GM23338 (cell line): ENCODE measurements at regions not wholly inside any gene's neighbourhood (a gene's known extent, or its start where the extent isn't known, plus 50 kb on each side); places are given as distances from the start of the nearest gene placed in this dataset.

Experiments
- ATAC-seq: fragments of 200-7000 bp; cut with Tn5 transposase; 3 replicates; pipeline ENCODE4 v1.9.1; 2020
- DNase-seq: peaks from one replicate; pipeline ENCODE4 v3.0.0-alpha.2; 2015; ENCODE audit warnings: low spot score
- H2AFZ ChIP-seq: fragments of 200-600 bp; sonication (generic); 2 replicates; pipeline ENCODE4 v1.8.0; 2016; ENCODE audit warnings: antibody characterized with exemption, mild to moderate bottlenecking, moderate library complexity
- H3F3A ChIP-seq: fragments of 200-600 bp; sonication (generic); replicated peaks from 2 replicates; pipeline ENCODE4 v1.8.0; 2017; ENCODE audit warnings: antibody characterized with exemption, mixed run types, low read depth
- H3K27ac ChIP-seq: fragments of 200-600 bp; sonication (generic); 2 replicates; pipeline ENCODE4 v1.6.1; 2016; ENCODE audit warnings: low read depth
- H3K27me3 ChIP-seq: fragments of 200-600 bp; sonication (generic); 2 replicates; pipeline ENCODE4 v1.8.0; 2016; ENCODE audit warnings: mild to moderate bottlenecking, mixed run types, moderate library complexity; ENCODE audit not compliant: insufficient read depth
- H3K36me3 ChIP-seq: fragments of 200-600 bp; sonication (generic); 2 replicates; pipeline ENCODE4 v1.8.0; 2016; ENCODE audit warnings: mild to moderate bottlenecking; ENCODE audit not compliant: insufficient read depth
- H3K4me1 ChIP-seq: fragments of 200-600 bp; sonication (generic); 2 replicates; pipeline ENCODE4 v1.8.0; 2016; ENCODE audit warnings: mild to moderate bottlenecking, moderate library complexity; ENCODE audit not compliant: insufficient read depth
- H3K4me2 ChIP-seq: fragments of 200-600 bp; sonication (generic); 2 replicates; pipeline ENCODE4 v1.7.1; 2017; ENCODE audit warnings: mixed run types
- H3K4me3 ChIP-seq: fragments of 200-600 bp; sonication (generic); 2 replicates; pipeline ENCODE4 v1.6.1; 2016; ENCODE audit warnings: mixed run types
- H3K79me2 ChIP-seq: fragments of 200-600 bp; sonication (generic); replicated peaks from 2 replicates; pipeline ENCODE4 v1.8.0; 2017; ENCODE audit warnings: mild to moderate bottlenecking; ENCODE audit not compliant: insufficient read depth
- H3K9me2 ChIP-seq: fragments of 200-600 bp; sonication (generic); 2 replicates; pipeline ENCODE4 v1.8.0; 2017; ENCODE audit not compliant: insufficient read depth
- H4K20me1 ChIP-seq: fragments of 200-600 bp; sonication (generic); replicated peaks from 2 replicates; pipeline ENCODE4 v1.8.0; 2017; ENCODE audit warnings: mild to moderate bottlenecking; ENCODE audit not compliant: insufficient read depth
- H3K27ac Mint-ChIP-seq: 2 replicates; pipeline ENCODE4 v1.8.0; 2020; ENCODE audit warnings: inconsistent platforms, mild to moderate bottlenecking, moderate library complexity, mixed read lengths
- H3K27me3 Mint-ChIP-seq: 3 replicates; pipeline ENCODE4 v1.8.0; 2022; ENCODE audit warnings: low read depth, mild to moderate bottlenecking, moderate library complexity, mixed read lengths, inconsistent platforms; ENCODE audit not compliant: insufficient read depth, poor library complexity
- H3K36me3 Mint-ChIP-seq: 3 replicates; pipeline ENCODE4 v1.8.0; 2021; ENCODE audit warnings: low read depth, mild to moderate bottlenecking, inconsistent platforms, moderate library complexity, mixed read lengths
- H3K4me1 Mint-ChIP-seq: 3 replicates; pipeline ENCODE4 v1.8.0; 2020; ENCODE audit warnings: mild to moderate bottlenecking, inconsistent platforms, mixed read lengths
- H3K4me3 Mint-ChIP-seq: 3 replicates; pipeline ENCODE4 v1.8.0; 2021; ENCODE audit warnings: moderate library complexity, mild to moderate bottlenecking, inconsistent platforms, mixed read lengths
- H3K9me3 Mint-ChIP-seq: 3 replicates; pipeline ENCODE4 v1.8.0; 2020; ENCODE audit warnings: moderate library complexity, mild to moderate bottlenecking, inconsistent platforms, mixed read lengths
- CREB1 ChIP-seq: fragments of 250-450 bp; sonication (Bioruptor Pico); IDR thresholded peaks from 2 replicates; pipeline ENCODE4 v1.5.0; 2020; ENCODE audit warnings: low read depth, mild to moderate bottlenecking, moderate library complexity
- CTCF ChIP-seq, 2 experiments: fragments of 200-600 bp in 1 of 2; sonication (generic) in 1 of 2; conservative IDR thresholded peaks; 2 replicates each; pipeline versions ENCODE4 v1.5.1 to v1.6.1; 2016 to 2017; ENCODE audit warnings: antibody characterized with exemption in 2 of 2, low read depth in 2 of 2, mild to moderate bottlenecking in 2 of 2, moderate library complexity in 1 of 2
- EZH2 ChIP-seq: fragments of 200-600 bp; sonication (generic); IDR thresholded peaks from one replicate; pipeline ENCODE4 v1.8.0; 2017; ENCODE audit warnings: antibody characterized with exemption, mild to moderate bottlenecking, low read depth; ENCODE audit not compliant: unreplicated experiment
- JUNB ChIP-seq: IDR thresholded peaks from one replicate; pipeline ENCODE4 v1.6.1; 2016; ENCODE audit warnings: antibody characterized with exemption; ENCODE audit not compliant: unreplicated experiment
- NANOG ChIP-seq: IDR thresholded peaks from 2 replicates; pipeline ENCODE4 v1.6.1; 2016; ENCODE audit warnings: antibody characterized with exemption, borderline replicate concordance
- ZNF114 ChIP-seq: fragments of 250-450 bp; sonication (Bioruptor Pico); IDR thresholded peaks from 2 replicates; pipeline ENCODE4 v1.5.0; 2020; ENCODE audit warnings: mild to moderate bottlenecking, moderate library complexity
- ZNF331 ChIP-seq: fragments of 250-450 bp; sonication (Bioruptor Pico); IDR thresholded peaks from 2 replicates; pipeline ENCODE4 v1.5.0; 2020; ENCODE audit warnings: low read depth, mild to moderate bottlenecking, moderate library complexity
- TF ChIP-seq, protein P1 (sequence below): fragments of 250-450 bp; sonication (Bioruptor Pico); IDR thresholded peaks from 2 replicates; pipeline ENCODE4 v1.5.0; 2020; ENCODE audit warnings: mild to moderate bottlenecking, moderate library complexity
- TF ChIP-seq, protein P2 (sequence below): IDR thresholded peaks from 2 replicates; pipeline ENCODE4 v1.6.1; 2016; ENCODE audit warnings: antibody characterized with exemption

GRCh38 chr4:81343536-81343935, 128.2 kb downstream of the RASGEF1B start:
- no peaks in the 10 kb centered on the region for H3K9me3 Mint-ChIP-seq
- no peaks in the 10 kb centered on the region; the same call in 2 of the 3 replicates for H3K36me3 Mint-ChIP-seq
- TF ChIP-seq, protein P1, sequence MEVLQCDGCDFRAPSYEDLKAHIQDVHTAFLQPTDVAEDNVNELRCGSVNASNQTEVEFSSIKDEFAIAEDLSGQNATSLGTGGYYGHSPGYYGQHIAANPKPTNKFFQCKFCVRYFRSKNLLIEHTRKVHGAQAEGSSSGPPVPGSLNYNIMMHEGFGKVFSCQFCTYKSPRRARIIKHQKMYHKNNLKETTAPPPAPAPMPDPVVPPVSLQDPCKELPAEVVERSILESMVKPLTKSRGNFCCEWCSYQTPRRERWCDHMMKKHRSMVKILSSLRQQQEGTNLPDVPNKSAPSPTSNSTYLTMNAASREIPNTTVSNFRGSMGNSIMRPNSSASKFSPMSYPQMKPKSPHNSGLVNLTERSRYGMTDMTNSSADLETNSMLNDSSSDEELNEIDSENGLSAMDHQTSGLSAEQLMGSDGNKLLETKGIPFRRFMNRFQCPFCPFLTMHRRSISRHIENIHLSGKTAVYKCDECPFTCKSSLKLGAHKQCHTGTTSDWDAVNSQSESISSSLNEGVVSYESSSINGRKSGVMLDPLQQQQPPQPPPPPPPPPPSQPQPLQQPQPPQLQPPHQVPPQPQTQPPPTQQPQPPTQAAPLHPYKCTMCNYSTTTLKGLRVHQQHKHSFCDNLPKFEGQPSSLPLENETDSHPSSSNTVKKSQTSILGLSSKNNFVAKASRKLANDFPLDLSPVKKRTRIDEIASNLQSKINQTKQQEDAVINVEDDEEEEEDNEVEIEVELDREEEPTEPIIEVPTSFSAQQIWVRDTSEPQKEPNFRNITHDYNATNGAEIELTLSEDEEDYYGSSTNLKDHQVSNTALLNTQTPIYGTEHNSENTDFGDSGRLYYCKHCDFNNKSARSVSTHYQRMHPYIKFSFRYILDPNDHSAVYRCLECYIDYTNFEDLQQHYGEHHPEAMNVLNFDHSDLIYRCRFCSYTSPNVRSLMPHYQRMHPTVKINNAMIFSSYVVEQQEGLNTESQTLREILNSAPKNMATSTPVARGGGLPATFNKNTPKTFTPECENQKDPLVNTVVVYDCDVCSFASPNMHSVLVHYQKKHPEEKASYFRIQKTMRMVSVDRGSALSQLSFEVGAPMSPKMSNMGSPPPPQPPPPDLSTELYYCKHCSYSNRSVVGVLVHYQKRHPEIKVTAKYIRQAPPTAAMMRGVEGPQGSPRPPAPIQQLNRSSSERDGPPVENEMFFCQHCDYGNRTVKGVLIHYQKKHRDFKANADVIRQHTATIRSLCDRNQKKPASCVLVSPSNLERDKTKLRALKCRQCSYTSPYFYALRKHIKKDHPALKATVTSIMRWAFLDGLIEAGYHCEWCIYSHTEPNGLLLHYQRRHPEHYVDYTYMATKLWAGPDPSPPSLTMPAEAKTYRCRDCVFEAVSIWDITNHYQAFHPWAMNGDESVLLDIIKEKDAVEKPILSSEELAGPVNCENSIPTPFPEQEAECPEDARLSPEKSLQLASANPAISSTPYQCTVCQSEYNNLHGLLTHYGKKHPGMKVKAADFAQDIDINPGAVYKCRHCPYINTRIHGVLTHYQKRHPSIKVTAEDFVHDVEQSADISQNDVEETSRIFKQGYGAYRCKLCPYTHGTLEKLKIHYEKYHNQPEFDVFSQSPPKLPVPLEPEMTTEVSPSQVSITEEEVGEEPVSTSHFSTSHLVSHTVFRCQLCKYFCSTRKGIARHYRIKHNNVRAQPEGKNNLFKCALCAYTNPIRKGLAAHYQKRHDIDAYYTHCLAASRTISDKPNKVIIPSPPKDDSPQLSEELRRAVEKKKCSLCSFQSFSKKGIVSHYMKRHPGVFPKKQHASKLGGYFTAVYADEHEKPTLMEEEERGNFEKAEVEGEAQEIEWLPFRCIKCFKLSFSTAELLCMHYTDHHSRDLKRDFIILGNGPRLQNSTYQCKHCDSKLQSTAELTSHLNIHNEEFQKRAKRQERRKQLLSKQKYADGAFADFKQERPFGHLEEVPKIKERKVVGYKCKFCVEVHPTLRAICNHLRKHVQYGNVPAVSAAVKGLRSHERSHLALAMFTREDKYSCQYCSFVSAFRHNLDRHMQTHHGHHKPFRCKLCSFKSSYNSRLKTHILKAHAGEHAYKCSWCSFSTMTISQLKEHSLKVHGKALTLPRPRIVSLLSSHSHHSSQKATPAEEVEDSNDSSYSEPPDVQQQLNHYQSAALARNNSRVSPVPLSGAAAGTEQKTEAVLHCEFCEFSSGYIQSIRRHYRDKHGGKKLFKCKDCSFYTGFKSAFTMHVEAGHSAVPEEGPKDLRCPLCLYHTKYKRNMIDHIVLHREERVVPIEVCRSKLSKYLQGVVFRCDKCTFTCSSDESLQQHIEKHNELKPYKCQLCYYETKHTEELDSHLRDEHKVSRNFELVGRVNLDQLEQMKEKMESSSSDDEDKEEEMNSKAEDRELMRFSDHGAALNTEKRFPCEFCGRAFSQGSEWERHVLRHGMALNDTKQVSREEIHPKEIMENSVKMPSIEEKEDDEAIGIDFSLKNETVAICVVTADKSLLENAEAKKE (CRISPR knock-in tag) = no peak
- TF ChIP-seq CREB1 (CRISPR knock-in tag) (no peak), JUNB (no peak), ZNF114 (CRISPR knock-in tag) (no peak), EZH2 (no peak), CTCF (conservative IDR thresholded peaks at IDR 0.05; ENCODE audit: low read depth in 2 of 2) (no peak), NANOG (no peak), ZNF331 (CRISPR knock-in tag) (no peak)
- TF ChIP-seq, protein P2, sequence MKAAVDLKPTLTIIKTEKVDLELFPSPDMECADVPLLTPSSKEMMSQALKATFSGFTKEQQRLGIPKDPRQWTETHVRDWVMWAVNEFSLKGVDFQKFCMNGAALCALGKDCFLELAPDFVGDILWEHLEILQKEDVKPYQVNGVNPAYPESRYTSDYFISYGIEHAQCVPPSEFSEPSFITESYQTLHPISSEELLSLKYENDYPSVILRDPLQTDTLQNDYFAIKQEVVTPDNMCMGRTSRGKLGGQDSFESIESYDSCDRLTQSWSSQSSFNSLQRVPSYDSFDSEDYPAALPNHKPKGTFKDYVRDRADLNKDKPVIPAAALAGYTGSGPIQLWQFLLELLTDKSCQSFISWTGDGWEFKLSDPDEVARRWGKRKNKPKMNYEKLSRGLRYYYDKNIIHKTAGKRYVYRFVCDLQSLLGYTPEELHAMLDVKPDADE = no peak
- no peaks in the 10 kb centered on the region for H3K79me2 ChIP-seq
- no peaks in the 10 kb centered on the region for H3F3A ChIP-seq
- H2AFZ ChIP-seq = no peak overlapping the region
- no peak for ATAC-seq
- no peak for DNase-seq
- no peak overlapping the region for H3K27ac ChIP-seq
- H3K27me3 ChIP-seq = no peaks in the 10 kb centered on the region
- peaks cover 10% of the 10 kb centered on the region for H3K4me1 Mint-ChIP-seq
- H3K9me2 ChIP-seq = no peaks in the 10 kb centered on the region
- H3K4me3 Mint-ChIP-seq = no peak overlapping the region
- H3K4me2 ChIP-seq = no peak overlapping the region
- no peaks in the 10 kb centered on the region for H3K4me1 ChIP-seq
- no peaks in the 10 kb centered on the region for H3K36me3 ChIP-seq
- no peak overlapping the region for H3K4me3 ChIP-seq
- no peaks in the 10 kb centered on the region for H4K20me1 ChIP-seq
- H3K27me3 Mint-ChIP-seq = peaks cover 3% of the 10 kb centered on the region
- no peak overlapping the region for H3K27ac Mint-ChIP-seq
